GM04503 (cell line): ENCODE measurements at regions not wholly inside any gene's neighbourhood (a gene's known extent, or its start where the extent isn't known, plus 50 kb on each side); places are given as distances from the start of the nearest gene placed in this dataset.

ENCODE experiments used
- DNase-seq: peaks from one replicate; pipeline ENCODE4 v3.0.0-alpha.2; 2012; ENCODE audit warnings: low read depth

DNA sequence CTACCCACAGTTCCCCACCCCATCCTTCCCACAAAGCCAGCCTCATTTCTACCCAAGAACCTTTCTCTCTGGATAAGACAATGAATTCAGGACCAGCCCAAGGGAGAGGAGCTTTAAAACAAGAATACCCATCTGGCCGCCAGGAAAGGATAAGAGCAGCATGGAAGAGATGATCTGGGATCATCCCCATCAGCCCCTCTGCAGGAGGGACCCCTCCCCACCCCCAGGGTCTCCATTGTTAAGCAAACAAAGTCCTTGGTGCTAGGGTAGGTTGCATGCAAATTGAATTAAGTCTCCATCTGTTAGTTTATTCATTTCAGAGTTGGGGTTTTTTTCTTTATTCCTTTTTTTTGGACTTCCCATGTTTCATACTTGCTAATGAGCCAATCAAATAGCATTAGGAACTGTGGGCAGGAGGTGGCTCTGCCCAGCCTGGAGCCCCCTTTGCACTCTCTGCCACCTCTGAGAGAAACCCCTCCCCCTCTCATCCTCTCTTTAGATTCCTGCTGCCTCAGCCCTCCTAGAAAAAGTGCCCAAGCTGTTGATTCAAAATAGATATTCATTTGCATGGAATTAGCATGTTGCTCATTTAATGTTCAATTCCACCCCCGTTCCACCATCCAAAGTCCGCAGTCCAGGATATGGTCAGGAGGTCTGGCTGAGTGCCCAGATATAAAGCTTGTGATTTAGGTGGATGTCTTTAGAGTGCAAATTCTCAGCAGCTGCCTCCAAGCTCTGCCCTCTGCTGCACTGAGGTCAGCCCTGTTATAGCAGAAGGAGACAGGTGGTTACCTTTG lies 138.5 kb upstream of the NCAM1 start:
- DNase-seq: no peak

DNA sequence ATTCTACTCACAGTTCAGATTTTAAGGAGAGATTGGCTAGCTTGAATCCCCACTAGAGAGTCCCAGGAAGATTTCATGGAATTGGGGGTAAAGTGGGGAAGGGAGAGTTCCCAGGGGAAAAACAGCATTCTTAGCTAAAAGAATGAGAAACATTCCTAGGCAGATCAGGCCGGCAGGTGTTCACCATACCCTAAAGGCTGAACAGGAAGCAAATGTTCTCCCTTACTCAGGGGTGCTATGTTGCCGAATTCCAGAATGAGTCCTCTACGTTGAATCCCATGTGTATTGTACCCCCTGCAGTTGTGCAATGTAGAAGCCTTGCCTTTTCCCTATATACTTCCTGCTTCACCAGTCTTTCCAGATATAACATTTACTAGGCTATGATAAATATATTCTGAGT lies 135.2 kb upstream of the NCAM1 start:
- DNase-seq: no peak

DNA sequence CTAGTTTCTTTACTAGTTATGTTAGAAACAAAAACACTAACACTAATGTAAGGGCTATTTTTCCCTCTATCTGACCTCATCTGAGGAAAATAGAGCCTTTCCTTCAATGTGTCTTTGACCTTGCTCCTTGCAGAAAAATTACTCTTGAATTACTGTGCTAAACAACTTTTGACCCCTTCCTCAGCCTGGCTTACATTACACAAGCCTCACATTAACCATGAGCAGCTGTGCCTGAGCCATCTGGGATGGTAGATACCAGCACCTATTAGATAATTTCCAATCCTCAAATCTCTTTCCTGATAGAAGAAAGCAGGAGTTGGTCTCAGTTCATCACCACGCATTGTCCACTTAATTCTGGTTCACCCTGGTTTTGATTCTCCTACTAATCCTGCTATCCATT lies 134.4 kb upstream of the NCAM1 start:
- DNase-seq: no peak

DNA sequence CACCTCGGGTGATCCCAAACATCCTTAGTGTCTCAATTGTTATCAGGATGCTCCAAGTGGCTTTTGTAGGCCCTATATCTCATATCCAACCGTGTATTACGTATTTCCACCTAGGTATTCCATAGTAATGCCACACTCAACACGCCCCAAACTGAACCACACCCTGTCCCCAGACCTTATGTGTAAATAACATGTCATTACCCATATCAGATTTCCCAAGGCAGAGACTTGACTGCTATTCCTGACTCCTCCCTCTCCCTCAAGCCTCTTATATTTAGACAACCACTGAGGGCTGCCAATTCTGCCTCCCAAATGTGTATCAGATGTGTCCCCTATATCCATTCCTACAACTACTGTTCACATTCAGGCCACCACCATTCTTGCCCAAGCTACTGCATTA lies 132.8 kb upstream of the NCAM1 start:
- no peak for DNase-seq

DNA sequence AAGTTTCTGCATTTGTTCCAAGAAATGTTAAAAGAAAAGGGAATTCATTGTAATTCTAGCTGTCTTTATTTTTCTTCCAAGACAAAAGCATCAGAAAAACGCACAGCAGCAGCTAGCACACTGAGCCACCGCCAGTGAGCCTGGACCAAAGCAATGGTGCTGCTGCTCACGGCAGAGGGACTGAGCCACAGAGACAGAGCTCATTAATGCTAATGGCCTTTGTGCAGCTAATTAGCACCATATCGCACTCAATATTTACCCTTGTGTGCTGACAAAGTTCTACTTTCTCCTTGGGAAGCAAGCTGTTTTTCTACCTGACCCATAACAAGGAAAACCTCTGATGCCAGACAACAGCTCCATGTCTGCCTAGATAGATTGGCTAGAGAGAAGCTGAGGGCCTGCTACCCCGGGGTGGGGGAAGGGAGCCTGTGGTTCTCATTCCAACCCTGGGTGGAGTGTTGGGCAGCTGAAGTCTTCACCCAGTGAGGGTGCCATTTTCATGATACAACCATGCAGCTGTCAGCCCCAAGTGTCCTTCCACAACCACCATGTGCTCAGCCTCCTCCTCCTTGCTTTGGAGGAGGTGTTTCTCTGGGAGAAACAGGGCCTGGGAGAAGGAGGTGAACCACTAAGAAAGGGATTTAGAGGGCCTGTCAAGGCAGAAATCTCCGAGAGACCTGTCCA lies 131.1 kb upstream of the NCAM1 start:
- no peak for DNase-seq

DNA sequence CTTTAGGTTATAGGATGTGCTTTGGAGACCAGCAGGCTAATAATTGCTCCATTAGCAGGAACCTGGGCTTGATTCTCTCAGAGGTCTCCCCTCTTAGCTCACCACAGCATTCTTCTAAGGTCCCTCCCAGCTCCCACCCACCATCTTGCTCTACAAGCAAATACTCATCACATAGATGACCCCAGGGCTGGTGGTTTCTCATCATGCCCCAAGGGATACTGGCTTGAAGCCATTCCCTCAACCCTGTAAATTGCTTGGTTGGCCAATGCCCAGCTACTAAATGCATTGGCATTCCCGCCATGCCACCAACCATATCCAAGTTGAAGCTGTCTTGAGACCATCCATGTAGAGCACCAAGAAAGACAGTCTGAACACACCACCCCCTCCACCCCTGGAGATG lies 130.2 kb upstream of the NCAM1 start:
- no peak for DNase-seq

DNA sequence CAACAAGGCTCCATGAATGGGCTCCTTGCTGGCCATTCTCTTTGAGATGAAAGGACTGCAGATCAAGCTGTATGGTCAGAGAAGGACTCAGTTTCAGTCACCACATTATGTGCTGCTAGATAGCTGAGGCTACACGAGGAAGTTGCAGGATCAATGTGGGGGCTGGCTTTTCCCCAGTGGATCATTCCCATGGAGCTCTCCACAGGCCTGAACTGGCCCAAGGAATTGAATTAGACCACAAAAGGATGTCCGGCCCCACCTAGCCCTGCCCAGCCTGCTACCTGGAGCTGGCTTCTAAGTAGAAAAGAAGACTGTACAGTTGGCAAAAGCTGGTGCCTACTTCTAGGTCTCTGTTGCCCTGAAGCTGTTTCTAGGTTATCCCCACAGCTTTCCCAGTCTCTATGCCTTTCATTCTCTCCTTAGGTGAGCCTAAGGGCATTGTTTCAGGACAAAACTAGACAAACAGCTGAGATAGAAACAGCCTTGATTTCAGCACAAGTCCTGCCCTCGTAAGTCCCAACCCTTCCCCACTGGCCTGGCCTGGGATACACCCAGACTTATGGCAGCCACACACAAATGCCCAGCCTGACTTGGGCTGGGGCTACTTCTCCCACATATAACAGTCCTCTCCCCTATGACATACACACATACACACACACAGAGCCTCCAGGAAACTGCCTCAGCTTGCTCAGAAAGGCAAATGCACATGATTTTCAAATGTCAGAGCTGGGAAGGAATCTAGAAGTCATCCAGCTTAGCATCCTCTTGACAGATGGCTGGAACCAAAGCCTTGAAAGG lies 129.1 kb upstream of the NCAM1 start:
- no peak for DNase-seq

DNA sequence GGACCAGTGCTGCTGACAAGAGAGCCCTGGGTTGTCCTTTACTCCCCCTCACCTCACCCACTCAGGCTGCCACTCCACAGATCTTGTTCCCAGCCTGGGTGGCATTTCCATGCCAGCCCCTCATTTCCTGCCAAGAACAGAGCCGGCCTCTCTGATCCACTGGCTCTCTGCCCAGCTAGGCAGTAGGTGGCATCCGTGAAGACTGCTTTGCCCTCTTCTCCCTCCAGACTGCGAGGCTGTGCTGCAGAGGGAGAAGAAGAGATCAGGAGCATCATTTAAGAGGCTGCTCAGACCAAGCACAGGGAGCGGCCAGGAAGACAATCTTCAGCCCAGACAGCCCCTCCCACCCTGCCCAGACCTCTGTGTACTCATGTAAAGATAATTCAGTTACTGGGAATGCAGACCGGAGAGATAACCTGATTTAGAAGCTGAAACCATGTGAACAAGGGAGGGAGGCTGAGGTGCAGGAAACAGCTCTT lies 126.9 kb upstream of the NCAM1 start:
- DNase-seq: no peak

DNA sequence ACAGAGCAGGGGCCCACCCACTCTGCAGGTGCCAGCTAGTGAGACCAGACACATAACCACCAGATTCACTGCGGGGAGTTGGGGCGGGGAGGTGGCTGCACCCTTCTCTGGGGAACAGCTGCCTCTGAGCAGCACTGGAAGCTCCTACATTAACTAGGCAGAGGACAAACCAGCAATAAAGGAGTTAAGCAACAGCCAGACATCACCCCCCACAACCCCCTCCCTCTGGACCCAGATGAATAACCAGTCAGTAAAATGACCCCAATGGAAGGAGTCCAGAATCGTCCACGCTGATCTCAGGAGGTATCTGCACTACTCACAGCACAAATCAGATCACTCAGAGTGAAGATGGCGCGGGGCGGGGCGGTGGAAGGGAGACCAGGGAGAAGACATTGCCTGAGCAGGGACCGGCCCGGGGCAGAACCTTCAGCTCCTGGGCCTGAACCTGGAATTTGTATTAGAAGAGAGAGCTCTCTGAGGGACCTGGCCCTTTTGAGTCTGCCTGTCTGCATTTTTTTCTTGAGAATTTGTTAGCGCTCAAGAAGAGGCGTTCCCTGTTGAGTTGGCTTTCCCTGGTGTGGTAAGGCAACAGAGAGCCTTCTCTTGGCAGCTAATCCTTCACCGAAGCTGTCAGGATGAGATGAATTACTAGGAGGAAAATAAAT lies 125.5 kb upstream of the NCAM1 start:
- no peak for DNase-seq

DNA sequence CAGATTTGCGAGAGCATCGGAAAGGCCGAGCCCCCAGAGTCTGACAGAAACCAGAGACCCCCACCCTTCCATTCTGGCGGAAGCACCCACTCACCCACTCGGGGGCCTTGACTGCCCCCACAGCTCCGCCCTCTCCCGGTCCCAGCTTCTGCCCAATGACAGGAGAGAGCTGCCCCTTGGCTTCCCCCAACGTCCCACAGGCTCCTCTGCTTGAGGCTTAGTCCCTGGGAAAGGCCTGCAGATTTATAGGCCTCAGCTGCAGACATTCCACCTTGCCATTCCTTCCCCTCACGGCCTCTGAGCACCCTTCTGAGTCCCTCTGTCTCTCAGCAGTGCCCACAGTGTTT lies 125.0 kb upstream of the NCAM1 start:
- DNase-seq: no peak

DNA sequence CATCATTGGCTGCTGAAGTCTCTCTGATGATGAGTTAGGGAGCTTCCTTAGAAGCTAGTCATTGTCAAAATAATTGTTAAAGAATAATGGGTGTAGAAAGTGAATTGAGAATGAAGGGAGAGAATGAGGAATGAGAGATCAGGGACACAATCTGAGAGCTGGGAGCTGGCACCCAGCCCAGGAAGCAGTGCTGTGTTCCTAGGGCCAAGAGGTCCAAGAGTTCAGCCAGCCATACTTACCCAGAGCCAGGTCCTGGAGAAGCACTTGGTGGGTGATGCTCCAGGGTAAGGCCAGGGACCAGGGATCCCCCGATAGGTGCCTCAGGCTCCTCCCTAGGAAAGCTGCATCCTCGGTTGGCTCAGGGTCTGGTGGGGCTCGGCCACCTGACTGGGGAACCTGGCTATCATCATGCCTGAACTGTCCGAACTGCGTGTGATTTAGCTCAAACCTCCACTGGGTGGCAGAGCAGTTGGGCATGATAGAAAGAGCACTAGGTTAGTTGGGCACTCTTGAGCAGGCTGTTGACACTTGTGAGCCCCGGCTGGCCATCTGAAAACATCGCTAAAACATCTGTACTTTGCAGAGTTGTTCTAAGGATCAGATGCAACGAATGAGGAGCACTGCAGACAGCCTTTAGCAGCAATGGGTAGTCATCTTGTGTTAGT lies 123.9 kb upstream of the NCAM1 start:
- no peak for DNase-seq

DNA sequence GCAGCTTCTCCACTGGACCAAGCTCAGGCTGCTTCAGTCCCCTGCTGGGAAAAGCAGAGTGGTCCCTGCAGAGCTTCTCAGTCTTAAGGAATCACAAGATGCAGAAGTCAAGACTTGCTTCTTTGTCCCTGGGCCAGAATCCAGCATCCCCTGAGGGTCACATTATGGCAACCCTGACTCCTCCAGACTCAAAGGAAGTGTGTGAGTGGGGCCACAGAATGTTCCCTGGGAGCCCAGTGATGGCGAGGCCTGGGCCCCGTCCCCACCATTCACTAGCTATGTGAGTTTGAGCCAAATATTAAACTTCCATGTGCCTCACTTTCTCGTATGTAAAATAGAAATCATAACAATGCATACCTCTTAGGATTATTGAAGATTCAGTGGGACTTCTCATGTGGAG lies 122.2 kb upstream of the NCAM1 start:
- no peak for DNase-seq

DNA sequence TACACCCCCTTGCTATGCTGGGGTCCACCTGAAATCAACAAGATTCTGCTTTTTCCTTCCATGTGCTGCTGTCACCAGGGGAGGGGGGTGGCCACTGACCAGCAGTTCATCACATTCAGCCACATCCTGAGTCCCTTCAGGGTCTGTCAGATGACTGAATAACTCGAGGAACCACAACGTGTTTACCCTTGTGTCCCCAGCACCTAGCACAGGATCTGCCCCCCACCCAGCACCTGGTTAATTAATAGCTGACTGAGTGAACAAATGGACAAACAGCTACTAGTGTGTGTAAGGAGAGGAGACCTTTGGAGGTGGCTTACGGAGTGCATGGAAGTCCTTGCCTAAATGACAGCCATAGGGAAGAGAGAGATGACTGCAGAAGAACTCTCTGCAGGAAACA lies 119.5 kb upstream of the NCAM1 start:
- DNase-seq: no peak

DNA sequence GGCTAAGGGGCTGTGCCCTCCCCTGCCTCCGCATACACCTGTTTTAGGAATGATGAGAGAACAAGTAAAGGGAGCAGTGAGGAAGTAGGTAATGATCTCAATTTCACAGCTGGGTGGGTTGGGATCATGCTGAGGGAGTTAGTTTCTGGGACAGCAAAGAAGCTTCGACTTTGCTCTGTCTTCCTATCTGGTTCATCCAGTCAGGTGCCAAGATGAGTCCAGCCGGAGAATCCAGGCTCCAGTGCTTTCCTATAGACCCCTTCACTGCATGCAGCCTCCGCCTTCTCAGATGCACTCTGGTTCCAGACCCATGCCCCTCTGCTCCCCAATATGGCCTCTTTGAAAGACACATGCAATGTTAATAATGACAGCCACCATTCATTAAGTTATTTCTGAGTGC lies 119.1 kb upstream of the NCAM1 start:
- DNase-seq: no peak

DNA sequence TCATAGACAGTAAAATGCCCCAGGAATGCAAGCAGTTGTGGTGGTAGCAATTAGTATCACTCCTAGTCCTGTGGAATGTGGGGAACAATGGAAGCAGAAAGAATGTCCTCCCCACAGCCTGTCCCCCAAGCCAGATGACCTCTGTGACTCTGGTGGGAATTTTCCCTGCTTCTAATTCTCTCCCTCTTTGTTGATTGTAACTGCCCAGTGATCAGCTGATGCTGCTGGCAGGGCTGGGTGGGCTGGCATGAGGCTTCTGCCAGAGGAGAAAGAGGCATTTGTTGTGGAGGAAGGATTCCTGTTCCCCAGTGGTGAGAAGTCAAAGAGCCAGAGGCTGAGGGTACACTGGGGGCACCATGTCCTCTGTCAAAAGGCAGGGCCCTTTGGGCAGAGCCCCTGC lies 116.7 kb upstream of the NCAM1 start:
- DNase-seq: no peak

DNA sequence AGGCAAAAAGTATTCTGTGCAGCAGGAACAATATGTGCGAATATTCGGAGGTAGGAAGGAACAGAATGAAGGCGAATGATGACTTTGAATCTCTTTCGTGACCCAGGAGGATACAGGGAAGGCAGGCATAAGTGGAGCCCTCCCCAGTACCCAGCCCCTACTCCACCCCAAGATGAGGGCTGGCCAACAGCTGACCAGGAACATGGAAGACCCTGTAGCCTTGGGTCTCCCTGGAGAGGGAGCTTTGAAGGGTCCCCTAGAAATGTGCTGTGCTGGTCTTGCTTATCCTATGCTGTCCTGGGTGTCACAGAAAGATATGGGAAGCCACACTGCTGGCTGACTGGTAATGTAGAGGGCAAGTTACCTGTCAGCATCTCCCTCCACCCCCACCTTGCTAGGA lies 113.7 kb upstream of the NCAM1 start:
- no peak for DNase-seq

DNA sequence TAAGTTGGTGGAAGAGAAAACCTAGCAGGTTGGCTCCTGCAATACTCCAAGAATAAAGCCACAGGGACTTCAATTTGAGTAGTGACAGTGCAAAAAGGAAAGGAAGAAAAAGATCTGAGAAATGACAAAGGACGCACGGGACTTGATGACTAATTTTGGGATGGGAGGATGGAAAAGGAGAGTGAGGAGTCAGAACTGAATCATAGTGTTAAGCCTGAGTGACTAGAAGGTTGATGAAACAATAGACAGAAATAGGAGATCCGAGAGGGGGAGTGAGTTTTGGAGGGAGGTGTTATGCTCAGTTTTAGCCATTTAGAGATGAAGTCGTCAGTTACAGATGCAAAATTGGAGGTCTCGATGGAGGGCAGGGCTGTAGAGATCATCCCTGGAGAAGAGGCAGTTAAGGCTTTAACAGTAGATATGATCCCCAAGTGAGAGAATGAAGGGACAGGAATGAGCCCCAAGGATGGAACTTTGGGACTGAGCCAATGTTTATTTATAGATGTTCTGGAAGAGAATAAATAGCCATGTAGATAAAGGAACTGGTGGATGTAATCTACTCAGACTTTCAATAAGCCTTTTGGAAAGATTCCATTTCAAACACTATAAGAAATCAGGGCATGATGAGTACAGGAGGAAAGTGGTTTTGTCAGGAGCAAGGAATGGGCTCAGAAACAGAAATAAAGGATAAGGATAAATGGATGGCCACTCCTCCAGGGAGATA lies 108.9 kb upstream of the NCAM1 start:
- no peak for DNase-seq

DNA sequence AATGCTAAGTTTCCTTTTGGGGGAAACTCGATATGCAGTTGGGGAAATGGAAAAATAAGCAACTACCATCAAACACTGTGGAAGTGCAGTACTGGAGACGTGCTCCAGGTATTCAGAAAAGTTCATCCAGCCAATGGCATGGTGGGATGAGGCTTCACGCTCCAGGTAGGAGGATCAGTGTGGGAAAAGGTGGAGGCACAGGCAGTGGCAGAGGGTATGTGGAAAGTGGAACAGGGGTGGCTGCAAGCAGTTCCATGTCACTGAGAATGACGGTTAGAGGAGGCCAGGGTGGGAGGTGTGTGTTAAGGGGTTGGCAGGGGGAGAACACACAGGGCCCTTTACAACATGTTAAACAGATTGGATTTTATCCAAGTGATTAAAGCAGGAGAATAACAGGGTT lies 105.1 kb upstream of the NCAM1 start:
- DNase-seq: no peak

DNA sequence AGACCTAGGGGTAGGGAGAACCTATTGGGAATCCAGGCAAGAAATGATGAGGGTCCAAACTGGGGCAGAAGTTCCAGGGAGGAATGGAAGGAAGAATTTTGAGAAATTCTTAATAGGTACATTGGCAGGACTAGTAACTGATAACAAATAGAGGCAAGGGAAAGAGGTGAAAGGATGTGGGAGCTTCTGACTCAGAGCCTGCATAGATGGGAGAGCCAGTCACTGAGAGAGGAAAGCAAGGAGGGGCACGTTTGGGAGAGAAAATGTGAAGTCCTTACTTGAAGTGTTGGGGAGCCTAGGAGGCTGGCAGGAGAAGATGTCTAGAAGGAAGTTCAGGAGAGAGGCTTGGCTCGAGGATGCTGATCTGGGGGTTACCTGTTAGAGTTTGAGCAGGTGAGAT lies 104.6 kb upstream of the NCAM1 start:
- DNase-seq: no peak

DNA sequence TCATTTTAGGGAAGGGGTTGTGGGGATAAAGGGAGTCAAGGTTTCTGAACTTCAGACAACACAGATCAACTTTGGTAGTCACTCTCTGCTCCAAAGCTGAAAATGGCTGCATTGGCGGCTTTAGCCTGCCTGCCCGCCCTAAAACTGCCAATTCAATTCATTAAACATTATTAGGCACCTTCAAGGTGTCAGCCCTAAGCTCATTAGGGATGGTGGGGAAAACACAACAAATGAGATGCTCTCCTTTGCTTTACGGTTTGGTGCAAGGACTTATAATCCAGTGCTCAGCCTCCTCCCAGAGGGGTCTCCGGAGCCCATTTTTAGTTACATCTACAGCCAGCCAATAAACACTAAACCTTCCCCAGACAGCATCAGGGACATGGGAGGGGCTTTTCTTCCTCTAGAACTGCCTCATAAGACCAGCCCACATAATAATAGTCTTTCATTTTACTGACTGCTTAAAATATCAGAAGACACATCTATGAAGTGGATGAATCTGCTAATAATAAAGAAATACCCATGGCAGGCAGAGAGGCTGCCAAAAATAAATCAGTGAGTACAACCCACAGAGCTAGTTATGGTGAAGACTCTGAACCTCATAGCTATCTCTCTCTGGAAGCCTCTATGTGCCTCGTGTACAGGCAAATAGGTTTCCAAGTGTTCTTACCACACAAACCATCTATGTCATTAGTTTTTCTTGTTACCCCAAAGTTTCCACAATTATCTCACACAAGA lies 102.8 kb upstream of the NCAM1 start:
- no peak for DNase-seq

DNA sequence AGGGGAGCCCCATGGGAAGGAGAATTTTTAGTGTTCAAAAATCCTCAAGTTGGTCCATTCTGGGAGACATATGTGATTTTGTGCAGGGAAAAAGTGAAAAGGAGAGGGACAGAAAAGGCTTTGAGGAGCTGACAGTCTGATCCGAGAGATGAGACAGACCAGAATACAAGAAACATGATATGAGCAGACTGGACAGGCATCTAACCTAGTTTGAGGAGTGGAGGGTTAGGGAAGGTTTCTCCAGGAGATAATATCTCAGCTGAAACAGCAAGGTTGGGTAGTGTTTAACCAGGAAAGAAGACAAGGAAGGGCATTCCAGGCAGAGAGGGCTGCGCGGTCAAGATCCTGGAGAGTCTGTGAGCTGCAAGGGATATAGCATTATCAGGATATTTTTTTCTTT lies 101.4 kb upstream of the NCAM1 start:
- no peak for DNase-seq
